ENCODE measurements at regions not wholly inside any gene's neighbourhood (a gene's known extent, or its start where the extent isn't known, plus 50 kb on each side); places are given as distances from the start of the nearest gene placed in this dataset.

- Mint-ChIP-seq H3K4me1 (ENCODE audit: low read depth) (no peaks in the 10 kb centered on the region), H3K27me3 (no peaks in the 10 kb centered on the region), H3K4me3 (no peak overlapping the region), H3K27ac (no peak overlapping the region), H3K36me3 (ENCODE audit: low read depth) (no peaks in the 10 kb centered on the region), H3K9me3 (peaks cover 3% of the 10 kb centered on the region)
- ChIA-PET CTCF (no interaction called here), POLR2A (no interaction called here)
- TF ChIP-seq CTCF (IDR thresholded peaks at IDR 0.05), result no peak
- no peak for DNase-seq
- no peak for ATAC-seq
- intact Hi-C loops (cut with micrococcal nuclease), result no loop called here
These were observed 99.6 kb upstream of the CDH7 start for GRCh38 chr18:65651192-65651591.

GRCh38 chr18:65632236-65632635 is 118.6 kb upstream of the CDH7 start:
- ChIA-PET POLR2A (no interaction called here), CTCF (no interaction called here)
- Mint-ChIP-seq H3K36me3 (ENCODE audit: low read depth) (no peaks in the 10 kb centered on the region), H3K27me3 (no peaks in the 10 kb centered on the region), H3K9me3 (peaks cover 5% of the 10 kb centered on the region), H3K4me3 (no peak overlapping the region), H3K27ac (no peak overlapping the region), H3K4me1 (ENCODE audit: low read depth) (no peaks in the 10 kb centered on the region)
- no peak for DNase-seq
- intact Hi-C loops (cut with micrococcal nuclease), result no loop called here
- TF ChIP-seq CTCF (IDR thresholded peaks at IDR 0.05), result no peak
- ATAC-seq, result no peak

GRCh38 chr18:65631766-65632165 is 119.0 kb upstream of the CDH7 start:
- H3K36me3 Mint-ChIP-seq (ENCODE audit: low read depth), result no peaks in the 10 kb centered on the region
- H3K4me3 Mint-ChIP-seq, result no peak overlapping the region
- DNase-seq (no peak), ATAC-seq (no peak)
- ChIA-PET CTCF (no interaction called here), POLR2A (no interaction called here)
- peaks cover 5% of the 10 kb centered on the region for H3K9me3 Mint-ChIP-seq
- no peaks in the 10 kb centered on the region for H3K4me1 Mint-ChIP-seq (ENCODE audit: low read depth)
- no peaks in the 10 kb centered on the region for H3K27me3 Mint-ChIP-seq
- no peak overlapping the region for H3K27ac Mint-ChIP-seq
- intact Hi-C loops (cut with micrococcal nuclease), result no loop called here
- TF ChIP-seq CTCF (IDR thresholded peaks at IDR 0.05), result no peak

GRCh38 chr18:65628390-65628789 is 122.4 kb upstream of the CDH7 start:
- DNase-seq (no peak), ATAC-seq (no peak)
- no peak for TF ChIP-seq CTCF (IDR thresholded peaks at IDR 0.05)
- ChIA-PET POLR2A (no interaction called here), CTCF (interaction anchor here (1.4 kb wide), 1 partner anchor 13 kb away, joined by 5 read pairs; no protein-coding TSS in a partner anchor)
- Mint-ChIP-seq H3K9me3 (no peaks in the 10 kb centered on the region), H3K27me3 (no peaks in the 10 kb centered on the region), H3K36me3 (ENCODE audit: low read depth) (no peaks in the 10 kb centered on the region), H3K27ac (no peak overlapping the region), H3K4me3 (no peak overlapping the region), H3K4me1 (ENCODE audit: low read depth) (no peaks in the 10 kb centered on the region)
- intact Hi-C loops (cut with micrococcal nuclease), result no loop called here

- Mint-ChIP-seq H3K27ac (no peak overlapping the region), H3K4me1 (ENCODE audit: low read depth) (no peaks in the 10 kb centered on the region), H3K27me3 (no peaks in the 10 kb centered on the region), H3K36me3 (ENCODE audit: low read depth) (no peaks in the 10 kb centered on the region), H3K4me3 (no peak overlapping the region), H3K9me3 (peaks cover 2% of the 10 kb centered on the region)
- no peak for DNase-seq
- TF ChIP-seq CTCF (IDR thresholded peaks at IDR 0.05), result no peak
- intact Hi-C loops (cut with micrococcal nuclease), result no loop called here
- CTCF ChIA-PET, result no interaction called here
- ATAC-seq, result no peak
- POLR2A ChIA-PET, result no interaction called here
These were observed 127.1 kb upstream of the CDH7 start for GRCh38 chr18:65623676-65624075.
